GM18499 (cell line): ENCODE measurements at regions not wholly inside any gene's neighbourhood (a gene's known extent, or its start where the extent isn't known, plus 50 kb on each side); places are given as distances from the start of the nearest gene placed in this dataset.
"Not testable (repeated sequence)": the region's sequence is repeated elsewhere in the genome, so short reads cannot be mapped to it uniquely, and the experiment has no call there.

Source experiments
- ATAC-seq: cut with Tn5 transposase; IDR thresholded peaks from one replicate; pipeline ENCODE4 v1.9.1; 2021; ENCODE audit warnings: moderate number of reproducible peaks; ENCODE audit not compliant: insufficient read depth, unreplicated experiment

DNA sequence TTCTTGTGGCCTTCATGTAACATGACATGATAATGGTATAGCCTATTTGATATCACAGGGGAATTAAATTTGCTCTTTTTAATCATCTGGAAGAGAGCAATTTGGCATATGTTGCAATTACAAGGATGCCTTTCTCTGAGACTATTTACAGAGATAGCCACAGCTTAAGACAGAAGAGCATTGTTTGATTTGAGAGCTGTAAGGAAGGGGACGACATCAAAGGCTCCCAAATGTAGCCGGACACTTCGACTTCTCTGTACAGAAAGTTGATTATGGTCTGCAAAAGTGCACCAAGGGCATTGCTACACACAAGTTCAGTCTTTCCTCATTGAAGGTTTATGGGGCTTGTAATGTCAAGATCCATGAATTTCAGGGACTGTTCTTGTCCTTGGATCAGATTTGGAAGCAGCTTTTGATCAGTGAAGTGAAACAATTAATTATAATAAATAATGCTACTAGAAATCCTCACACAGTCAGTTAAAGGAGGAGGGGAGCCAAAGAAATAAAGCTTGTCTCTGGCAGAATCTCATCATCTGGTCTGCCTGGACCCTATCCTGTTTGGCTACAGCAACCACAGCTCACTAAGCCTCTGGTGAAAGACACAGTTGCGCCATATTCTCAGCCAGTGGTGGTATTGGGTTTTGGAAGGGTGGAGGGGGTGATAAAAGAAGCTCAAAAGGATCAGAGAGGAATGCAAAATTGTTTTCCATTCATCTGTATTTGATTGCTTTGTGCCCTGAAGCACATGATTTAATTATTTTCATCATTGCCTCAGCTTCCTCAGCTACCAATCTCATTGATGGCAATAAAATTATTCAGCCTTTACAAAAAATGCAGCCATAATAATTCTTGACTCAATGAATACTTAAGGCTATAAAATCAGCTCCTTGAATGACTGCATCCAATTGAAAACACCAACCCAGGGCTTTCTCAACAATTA lies 654.3 kb upstream of the LCORL start:
- no peak for ATAC-seq

DNA sequence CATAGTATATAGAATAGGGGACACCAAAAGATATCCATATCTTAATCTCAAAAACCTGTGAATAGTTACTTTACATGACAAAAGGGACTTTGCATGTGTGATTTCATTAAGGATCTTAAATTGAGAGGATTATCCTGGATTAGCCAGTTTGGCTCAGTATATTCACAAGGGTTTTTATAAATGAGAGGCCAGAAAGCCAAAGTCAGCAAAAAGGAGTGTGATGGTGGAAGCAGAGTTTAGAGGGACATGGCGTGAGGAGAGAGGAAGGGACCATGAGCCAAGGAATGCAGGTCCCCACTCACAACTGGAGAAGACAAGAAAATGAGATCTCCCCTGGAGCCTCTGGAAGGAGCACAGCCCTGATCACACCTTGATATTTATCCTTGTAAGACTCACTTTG lies 648.5 kb upstream of the LCORL start:
- no peak for ATAC-seq

DNA sequence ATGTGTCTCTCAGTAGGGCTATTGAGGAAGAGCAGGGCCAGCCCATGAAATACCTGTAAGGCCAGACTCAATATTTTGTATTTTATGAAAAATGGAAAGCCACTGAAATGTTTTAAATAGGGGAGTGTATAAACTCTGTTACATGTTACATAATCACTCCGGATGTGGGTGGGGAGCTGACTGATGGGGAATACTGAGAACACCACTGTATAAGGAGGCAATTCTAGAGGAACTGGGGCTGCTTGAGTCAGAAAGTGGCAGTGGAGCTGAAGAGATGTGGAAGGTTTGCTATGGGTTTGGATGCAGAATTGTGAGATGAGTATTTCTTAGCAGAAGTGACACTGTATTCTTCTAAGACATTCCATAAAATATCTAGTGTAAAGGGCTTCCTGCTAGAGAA lies 647.8 kb upstream of the LCORL start:
- ATAC-seq, result no peak

DNA sequence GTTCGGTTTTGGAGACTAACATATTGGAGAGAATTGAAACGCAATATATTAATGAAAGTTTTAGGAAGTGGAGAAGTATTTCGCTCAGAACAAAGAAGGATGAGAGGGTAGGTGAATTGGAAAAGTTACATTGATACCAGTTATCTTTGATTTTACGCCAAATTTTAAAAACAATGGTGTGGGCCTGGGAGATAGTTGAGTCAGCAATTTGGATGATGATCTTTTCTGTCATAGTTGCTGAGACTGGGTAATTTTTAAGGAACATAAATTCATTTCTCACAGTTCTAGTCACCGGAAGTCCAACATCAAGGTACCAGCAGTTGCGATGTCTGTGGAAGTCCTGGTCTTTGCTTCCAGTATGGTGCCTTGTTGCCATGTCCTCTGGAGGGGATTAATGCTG lies 644.8 kb upstream of the LCORL start:
- no peak for ATAC-seq

DNA sequence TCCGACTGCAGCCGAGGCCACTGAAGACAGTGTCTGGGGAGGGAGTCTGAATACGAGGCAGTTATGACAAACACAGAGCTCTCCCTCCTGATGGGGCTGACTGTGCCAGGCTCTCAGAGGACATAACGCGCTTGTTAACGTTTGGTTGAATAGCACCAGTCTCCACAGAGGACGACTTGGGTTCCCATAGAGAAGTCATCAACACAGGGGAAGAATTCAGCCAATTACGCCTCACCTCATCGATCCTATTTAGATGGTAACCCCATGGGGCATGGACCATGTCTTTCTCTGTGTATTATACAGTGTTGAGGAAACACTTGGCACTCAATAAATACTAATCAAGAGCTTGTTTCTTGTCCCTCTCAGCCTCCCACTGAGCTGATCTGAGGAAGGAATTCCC lies 642.6 kb upstream of the LCORL start:
- ATAC-seq, result no peak

DNA sequence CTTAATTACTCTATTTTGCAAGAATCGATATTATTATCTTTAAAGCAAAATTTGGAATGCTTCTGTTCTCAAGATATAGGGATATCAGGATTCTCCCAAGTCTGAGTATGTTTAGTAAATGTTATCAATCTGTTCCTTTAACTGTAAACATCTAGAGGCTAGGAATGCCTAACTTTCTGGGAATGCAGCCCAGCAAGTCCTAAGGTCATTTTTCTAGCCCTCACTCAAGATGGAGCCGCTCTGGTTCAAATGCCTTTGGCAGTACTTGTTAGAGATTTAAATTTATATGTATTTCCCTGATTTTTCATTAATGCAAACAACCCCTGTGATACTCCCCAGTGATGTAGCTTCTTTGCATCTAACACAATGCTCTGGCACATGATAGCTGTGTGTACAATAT lies 623.8 kb upstream of the LCORL start:
- no peak for ATAC-seq

DNA sequence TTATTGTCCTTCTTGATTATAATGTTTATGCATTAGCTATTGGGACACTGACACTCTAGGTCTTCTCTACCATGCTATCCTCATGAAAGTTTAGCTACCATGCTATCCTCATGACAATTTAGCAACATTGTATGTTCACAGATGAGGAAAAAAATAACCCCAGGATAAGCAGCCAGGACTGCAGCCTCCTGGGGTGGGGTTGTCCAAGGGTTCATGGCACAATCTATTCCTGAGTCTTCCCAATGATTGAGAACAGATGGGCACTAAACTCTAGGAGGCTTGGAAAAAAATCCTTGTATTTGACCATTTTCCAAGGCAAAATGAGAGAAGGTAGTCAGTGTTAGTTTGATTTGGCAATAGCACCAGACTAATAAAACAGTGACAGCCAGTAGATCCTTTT lies 619.8 kb upstream of the LCORL start:
- ATAC-seq, result no peak

DNA sequence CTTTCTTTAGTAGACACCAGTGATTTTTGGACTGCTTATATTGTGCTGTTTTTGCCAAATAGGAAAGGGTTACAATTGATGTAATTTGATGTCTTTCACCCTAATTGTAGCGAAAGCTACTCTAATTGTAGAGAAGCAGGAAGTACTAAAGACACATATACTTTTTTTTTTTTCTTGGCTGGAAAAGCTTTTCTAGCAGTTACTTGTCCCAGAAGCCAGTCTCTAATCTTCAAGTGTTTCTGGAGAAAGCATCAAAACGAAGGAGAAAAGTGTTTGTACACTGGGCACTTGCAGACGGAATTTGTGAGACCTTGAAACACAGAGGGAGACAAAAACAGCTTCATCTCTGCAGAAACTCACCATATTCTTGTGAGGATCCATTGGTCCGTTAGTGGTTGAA lies 616.5 kb upstream of the LCORL start:
- no peak for ATAC-seq

DNA sequence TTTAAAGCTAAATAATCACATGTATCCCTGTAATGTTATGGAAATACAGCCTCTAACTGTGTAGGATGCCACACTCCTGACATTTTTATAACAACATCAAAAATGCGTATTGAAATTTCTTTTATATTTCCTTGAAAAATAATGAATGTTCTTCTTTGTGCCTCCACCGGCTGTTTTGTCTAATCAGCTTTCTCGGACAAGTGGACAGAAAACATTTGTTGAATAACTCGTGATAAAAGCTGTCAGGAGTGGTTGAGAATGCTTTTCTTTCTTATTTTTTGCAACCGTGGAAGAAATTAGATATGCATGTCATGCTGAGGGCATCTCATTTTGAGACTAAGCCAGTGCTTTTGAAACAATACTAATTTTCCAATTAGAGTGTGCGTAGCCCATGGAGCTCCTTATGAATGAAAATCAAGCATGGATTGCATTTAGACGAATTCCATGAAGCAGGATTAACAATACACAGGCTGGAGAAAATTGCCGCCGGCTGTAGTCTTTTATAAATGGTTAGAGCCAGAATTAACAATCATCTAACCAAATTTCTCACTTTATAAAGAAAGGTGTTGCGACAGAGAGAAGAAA lies 614.5 kb upstream of the LCORL start:
- no peak for ATAC-seq

DNA sequence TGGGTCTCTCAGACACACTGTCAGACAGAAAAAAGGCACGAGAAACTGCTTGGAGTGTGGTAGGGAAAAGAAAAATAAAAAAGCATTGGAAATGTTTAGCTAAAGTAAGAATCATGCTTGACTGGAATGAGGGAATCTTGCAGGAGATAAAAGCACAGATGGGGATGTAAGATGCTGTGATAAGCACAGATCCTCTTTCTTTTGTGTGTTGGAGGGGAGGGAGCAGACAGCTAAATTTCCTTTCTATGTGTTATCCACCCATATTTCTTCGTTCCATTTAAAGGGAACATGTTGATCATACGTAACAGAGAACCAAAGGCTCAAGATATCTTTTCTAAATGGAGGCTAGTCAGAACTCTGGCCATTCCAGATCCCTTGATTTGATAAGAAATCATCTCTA lies 614.0 kb upstream of the LCORL start:
- ATAC-seq, result no peak

DNA sequence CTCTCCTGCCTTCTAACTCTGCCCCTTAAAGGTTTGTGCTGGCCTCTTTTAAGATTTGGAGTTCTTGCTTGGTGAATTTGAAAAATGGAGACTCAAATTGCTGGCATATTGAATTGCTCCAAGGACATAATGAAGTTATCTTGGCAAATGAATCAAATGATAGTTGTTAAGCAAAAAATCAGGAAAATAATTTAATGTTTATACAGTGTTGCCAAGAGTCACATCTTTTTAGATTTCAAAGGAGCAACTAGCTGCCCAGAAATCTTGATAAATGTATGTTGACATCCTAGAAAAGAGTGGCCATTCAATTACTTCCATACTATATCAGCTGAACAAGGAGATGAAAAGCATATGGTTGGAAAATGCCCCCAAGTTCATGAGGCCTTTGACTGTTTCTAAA lies 610.0 kb upstream of the LCORL start:
- no peak for ATAC-seq

DNA sequence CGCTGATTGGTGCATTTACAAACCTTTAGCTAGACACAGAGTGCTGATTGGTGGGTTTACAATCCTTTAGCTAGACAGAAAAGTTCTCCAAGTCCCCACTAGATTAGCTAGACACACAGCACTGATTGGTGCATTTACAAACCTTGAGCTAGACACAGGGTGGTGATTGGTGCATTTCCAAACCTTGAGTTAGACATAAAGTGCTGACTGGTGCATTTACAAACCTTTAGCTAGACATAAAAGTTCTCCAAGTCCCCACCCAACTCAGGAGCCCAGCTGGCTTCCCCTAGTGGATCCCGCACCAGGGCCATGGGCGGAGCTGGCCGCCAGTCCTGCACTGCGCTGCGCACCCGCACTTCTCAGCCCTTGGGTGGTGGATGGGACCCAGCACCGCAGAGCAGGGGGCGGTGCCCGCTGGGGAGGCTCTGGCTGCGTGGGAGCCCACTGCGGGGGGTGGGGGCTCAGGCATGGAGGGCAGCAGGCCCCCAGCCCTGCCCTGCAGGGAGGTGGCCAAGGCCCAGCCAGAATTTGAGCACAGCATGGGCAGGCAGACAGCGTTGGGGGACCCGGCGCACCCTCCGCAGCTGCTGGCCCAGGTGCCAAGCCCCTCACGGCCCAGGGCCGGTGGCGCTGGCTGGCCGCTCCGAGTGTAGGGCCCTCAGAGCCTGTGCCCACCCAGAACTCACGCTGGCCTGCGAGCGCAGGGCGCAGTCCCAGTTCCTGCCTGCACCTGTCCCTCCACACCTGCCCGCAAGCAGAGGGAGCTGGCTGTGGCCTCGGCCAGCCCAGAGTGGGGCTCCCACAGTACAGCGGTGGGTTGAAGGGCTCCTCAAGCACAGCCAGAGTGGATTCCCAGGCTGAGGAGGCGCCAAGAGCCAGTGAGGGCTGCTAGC lies 608.9 kb upstream of the LCORL start:
- no peak for ATAC-seq

DNA sequence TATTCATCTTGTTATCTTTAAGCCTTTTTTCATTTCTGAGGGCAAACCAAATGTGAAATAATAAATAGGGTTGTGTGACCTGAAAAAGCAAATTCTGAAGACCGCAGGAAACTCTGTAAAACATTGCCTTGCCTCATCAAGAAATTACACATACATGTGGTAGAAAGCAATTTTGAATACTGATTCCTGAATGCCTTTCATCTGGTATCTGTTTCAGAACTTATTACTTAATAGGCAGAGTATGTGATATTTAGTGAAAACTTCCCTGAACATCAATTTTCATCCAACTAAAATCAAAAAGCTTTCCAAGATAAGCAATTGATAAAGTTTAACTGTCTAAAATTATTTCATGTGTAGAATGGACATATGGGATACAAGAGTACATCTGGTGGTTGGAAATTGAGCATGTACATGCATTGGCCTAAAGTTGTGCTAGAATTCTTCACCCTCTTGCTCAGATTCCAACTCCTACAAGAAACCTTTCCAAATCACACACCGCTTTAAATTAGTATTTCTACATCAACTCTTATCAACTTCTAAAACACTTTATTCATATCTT lies 606.0 kb upstream of the LCORL start:
- ATAC-seq, result no peak

DNA sequence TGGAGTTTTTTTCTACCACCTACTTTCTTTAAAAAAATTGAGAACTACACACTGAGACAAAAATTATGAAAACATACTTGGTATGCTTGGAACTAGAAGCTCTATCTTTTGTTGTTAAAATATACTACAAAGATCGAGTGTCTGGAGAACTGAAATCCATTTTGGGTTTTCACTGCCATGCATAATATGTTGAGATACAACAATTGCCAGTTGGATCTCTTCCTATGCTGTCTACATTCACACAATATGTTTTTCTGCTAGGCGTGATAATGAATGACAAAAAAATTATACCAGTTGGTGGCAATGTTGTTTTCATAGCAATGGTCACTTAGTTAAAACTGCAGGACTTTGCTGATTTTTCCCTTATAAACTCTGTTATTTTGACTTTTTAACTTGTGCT lies 605.4 kb upstream of the LCORL start:
- no peak for ATAC-seq

DNA sequence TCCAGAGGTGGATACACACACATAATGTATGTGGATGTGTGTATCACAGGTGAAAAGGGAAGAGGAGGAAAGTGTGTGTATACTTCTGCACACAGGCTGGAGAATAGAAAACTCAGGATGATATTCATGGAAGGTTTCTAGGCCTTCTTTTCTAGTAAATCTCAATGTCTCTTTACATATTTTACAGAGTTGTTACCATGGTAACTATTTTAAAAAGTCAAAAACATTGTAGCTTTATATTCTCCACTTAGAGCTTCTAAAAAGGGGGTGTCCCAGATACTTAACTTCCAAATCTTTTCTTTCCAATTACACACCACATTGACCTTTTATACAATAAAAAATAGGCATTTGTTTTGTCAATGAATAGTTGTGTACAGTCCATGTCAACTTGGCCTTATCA lies 604.8 kb upstream of the LCORL start:
- no peak for ATAC-seq

DNA sequence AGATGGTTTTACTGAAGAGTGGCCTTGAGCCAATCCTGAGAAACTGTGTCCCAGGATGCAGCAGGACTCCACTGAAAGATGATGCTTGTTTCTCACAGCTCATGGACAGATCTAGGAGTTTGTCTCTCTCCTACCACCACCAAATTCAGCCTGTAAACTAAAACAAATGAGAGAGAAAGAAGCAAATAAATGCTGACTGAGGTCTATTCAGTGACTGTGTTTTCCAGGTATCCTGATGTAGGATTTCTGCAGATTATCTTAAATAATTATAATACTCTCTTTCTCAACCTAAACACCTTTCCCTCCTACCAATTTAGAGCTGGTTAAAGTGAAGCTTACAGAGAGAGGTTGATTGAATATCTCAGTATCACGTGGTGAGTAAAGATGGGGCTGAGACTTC lies 599.6 kb upstream of the LCORL start:
- no peak for ATAC-seq

DNA sequence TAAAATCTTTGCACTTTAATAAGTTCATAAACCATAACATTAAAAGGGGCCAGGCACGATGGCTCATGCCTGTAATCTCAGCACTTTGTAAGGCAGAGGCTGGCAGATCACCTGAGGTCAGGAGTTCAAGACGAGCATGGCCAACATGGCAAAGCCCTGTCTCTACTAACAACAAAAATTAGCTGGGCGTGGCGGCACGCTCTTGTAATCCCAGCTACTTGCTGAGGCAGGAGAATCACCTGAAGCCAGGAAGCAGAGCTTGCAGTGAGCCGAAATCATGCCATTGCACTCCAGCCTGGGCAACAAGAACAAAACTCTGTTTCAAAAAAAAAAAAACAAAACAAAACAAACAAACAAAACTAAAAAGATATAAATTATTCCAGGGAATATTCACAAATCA lies 595.2 kb upstream of the LCORL start:
- no peak for ATAC-seq

DNA sequence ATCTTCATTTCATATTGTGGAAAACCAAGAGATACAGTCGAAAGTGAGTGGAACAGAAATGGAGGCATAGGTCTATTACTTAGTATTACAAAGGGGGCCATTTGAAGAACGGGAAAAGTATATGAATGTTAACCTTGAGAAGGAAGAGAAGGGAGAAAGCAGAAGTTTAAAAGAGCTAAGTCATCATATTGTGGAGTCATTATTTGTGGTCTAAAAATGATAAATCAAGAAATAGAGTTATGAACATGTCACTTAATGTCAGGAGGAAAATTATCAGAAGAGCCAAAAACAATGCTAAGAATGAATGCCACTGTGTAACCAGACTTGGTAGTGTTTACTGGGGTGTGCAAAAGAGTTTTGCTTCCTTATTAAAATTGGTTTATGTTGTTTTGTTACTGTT lies 589.5 kb upstream of the LCORL start:
- ATAC-seq, result no peak

DNA sequence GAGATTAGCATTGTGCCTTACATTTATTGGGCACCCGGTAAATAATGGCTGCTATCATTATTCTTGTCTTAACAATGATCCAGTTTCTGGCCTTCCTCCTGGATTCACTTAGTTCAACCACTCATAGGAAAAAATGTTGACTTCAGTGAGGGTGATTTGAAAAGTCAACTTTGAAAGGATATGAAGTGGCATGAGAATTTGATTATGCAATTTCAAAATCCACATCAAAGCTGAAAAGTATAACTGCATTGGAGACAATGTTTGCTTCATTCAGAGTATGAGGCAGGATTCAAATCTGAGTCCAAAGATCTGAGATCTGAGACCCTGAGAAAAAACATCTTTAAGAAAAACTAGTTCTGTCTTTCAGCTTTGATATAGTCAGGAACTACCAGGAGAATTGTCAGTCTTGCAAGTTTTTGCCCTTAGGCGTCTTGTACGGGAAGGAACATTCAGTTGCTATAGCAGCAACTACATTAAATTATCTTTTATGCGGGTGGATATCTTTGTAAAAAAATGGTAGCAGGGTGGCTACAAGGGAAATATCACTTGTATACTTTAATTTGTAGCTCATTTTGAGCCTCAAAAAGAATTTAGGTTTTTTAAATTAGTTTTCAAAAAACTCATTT lies 587.5 kb upstream of the LCORL start:
- ATAC-seq, result no peak

DNA sequence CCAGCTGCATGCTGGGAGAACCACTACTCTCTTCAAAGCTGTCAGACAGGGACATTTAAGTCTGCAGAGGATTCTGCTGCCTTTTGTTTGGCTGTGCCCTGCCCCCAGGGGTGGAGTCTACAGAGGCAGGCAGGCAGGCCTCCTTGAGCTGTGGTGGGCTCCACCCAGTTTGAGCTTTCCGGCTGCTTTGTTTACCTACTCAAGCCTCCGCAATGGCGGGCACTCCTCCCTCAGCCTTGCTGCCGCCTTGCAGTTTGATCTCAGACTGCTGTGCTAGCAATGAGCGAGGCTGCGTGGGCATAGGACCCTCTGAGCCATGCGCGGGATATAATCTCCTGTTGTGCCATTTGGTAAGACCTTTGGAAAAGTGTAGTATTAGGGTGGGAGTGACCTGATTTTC lies 581.1 kb upstream of the LCORL start:
- ATAC-seq, result not testable (repeated sequence)
